Ectodermal cell (in vitro differentiated cells): ENCODE measurements at regions not wholly inside any gene's neighbourhood (a gene's known extent, or its start where the extent isn't known, plus 50 kb on each side); places are given as distances from the start of the nearest gene placed in this dataset.

Source experiments
- H3K27ac ChIP-seq: 2 replicates; pipeline ENCODE4 v1.7.0; 2013; ENCODE audit warnings: mild to moderate bottlenecking, low read depth, low read length; ENCODE audit not compliant: insufficient read depth, poor library complexity, severe bottlenecking
- H3K27me3 ChIP-seq: 2 replicates; pipeline ENCODE4 v1.7.0; 2013; ENCODE audit warnings: mild to moderate bottlenecking, low read length; ENCODE audit not compliant: insufficient read depth, control insufficient read depth, poor library complexity, severe bottlenecking
- H3K36me3 ChIP-seq: one replicate; pipeline ENCODE4 v1.7.0; 2013; ENCODE audit warnings: low read length; ENCODE audit not compliant: control insufficient read depth, insufficient read depth
- H3K4me1 ChIP-seq: one replicate; pipeline ENCODE4 v1.7.0; 2013; ENCODE audit warnings: low read length; ENCODE audit not compliant: control insufficient read depth, insufficient read depth
- H3K4me3 ChIP-seq: 2 replicates; pipeline ENCODE4 v1.7.0; 2013; ENCODE audit warnings: low read depth, low read length, control low read depth; ENCODE audit not compliant: insufficient read depth
- H3K9me3 ChIP-seq: 2 replicates; pipeline ENCODE4 v1.7.0; 2013; ENCODE audit warnings: mild to moderate bottlenecking, low read length, moderate library complexity; ENCODE audit not compliant: control insufficient read depth
- WGBS, 2 experiments: methylation state at CpG; one replicate each; pipeline ENCODE4 v1.1.7; 2013; ENCODE audit warnings: missing lambda C conversion rate in 2 of 2; 5-methylcytosine and 5-hydroxymethylcytosine counted together

DNA sequence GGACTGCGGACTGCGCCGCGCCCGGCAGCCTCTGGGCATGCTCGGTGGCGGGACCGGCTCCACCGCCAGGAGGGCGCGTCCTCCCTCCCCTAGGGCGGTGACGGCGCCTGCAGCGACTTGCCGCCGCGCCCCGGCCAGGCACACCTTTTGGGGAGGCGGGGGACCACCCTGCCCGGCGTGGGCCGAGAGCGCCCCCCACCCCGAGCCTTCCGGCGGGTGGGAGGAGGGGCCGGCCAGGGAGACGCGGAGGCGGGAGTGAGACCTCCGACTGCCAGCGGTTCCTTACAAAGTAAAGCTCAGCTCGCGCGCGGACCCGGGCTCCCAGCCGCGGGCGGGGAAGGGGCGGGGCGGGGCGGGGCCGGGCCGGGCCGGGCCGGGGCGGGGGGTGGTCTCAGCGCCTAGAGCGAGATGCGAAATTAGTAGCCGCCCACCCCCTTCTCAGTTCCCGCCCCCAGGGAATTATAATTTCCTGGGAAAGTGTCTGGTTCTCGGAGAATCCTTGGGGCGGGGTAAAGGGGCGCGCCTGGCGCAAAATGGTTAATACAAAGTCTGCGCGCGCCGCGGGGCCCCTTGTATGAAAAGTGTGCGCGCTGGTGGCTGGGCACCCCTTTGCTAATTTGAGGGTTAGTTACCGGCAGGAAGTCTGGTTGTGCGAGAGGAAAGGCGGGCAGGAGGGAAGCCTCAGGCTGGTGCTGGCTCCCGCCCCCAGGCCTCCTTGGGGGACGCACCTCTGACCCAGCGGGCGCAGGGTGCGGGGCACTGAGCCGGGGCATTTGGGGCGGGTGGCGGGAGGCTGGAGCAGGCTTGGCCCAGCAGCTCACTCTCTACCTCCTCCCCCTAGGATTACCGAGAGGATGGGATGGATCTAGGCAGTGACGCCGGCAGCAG lies 224.8 kb upstream of the IL12A start:
- Histone ChIP-seq H3K9me3 (no peaks in the 10 kb centered on the region), H3K27ac (peak overlapping the region; percentile 54), H3K4me1 (peaks cover 10% of the 10 kb centered on the region), H3K27me3 (peaks cover 35% of the 10 kb centered on the region), H3K4me3 (peak overlapping the region; percentile 70), H3K36me3 (no peaks in the 10 kb centered on the region)
- 0% methylated on average over 80 of the region's 80 CpGs for WGBS, 2 experiments

DNA sequence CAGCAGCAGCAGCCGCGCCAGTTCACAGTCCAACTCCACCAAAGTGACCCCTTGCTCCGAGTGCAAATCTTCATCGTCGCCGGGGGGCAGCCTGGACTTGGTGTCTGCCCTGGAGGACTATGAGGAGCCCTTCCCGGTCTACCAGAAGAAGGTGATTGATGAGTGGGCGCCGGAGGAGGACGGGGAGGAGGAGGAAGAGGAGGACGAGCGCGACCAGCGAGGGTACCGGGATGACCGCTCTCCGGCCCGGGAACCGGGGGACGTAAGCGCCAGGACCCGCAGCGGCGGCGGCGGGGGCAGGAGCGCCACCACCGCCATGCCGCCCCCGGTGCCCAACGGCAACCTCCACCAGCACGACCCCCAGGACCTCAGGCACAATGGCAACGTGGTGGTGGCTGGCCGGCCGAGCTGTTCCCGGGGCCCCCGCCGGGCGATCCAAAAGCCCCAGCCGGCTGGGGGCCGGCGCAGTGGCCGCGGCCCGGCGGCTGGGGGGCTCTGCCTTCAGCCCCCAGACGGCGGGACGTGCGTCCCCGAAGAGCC lies 224.1 kb upstream of the IL12A start:
- peak overlapping the region; percentile 54 for H3K27ac ChIP-seq
- 0% methylated on average over 51 of the region's 51 CpGs for WGBS, 2 experiments
- no peaks in the 10 kb centered on the region for H3K9me3 ChIP-seq
- peaks cover 10% of the 10 kb centered on the region for H3K4me1 ChIP-seq
- H3K27me3 ChIP-seq, result peaks cover 35% of the 10 kb centered on the region
- peak overlapping the region; percentile 70 for H3K4me3 ChIP-seq
- no peaks in the 10 kb centered on the region for H3K36me3 ChIP-seq

DNA sequence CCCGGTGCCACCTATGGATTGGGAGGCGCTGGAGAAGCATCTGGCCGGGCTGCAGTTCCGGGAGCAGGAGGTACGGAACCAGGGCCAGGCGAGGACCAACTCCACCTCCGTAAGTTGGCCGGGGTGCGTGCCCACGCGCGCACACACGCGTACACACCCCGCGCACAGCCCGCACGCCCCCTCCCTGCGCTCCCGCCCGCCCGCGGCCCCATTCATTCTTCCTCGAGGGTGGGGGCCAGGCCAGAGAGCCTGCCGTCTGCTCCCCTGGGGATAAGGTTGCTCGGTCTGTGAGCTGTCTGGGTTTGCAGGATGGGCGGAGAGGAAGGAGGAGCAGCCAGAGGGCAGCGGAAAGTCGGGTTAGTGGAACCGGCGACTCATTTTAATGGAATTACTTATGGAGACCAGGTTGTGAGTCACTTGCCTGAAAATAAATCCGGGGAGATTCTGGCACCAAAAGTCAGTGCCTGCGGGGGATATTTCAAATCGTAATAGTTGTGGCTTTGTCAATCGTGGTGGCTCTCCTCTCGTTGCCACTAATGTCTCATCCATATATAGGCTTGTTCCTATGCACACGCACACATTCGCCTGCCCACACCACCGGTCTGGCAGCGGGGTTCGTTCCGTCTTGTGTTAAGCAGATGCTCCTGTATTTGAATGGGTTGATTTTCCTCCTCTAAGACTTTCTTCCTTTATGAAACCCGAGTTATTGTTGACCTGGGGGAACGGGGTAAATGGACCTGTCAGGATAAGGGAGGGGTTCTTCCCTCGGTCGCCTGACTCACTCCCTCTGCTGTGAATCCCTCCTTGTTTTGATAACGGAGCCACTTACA lies 223.4 kb upstream of the IL12A start:
- WGBS, 2 experiments, result 0 to 1% methylated on average over 47 of the region's 47 CpGs
- H3K4me1 ChIP-seq, result peaks cover 10% of the 10 kb centered on the region
- no peak overlapping the region for H3K27ac ChIP-seq
- peaks cover 35% of the 10 kb centered on the region for H3K27me3 ChIP-seq
- H3K4me3 ChIP-seq, result peak overlapping the region; percentile 70
- no peaks in the 10 kb centered on the region for H3K36me3 ChIP-seq
- H3K9me3 ChIP-seq, result no peaks in the 10 kb centered on the region

DNA sequence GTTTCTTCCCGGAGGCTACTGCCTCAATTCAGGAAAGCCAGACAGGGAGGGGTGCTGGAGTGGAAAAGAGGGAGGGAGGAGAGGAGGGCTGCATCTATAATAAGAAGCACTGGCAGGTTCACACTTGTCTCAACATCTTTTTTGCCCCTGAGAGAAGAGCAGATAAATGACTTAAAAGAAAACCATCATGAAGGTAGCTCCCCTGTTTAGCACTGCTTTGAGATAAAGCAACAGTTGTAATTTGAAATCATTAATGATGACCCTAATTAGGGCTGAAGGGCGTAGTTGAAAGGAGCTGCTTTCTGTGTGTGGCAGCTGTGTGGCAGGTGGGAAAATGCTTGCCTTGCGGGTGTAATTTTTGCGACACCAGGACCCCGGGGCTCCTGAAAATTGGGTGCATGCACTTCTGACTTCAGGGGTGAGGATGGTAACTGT lies 222.8 kb upstream of the IL12A start:
- 59 to 61% methylated on average over 5 of the region's 5 CpGs for WGBS, 2 experiments
- peaks cover 35% of the 10 kb centered on the region for H3K27me3 ChIP-seq
- H3K36me3 ChIP-seq, result no peaks in the 10 kb centered on the region
- H3K9me3 ChIP-seq, result no peaks in the 10 kb centered on the region
- no peak overlapping the region for H3K27ac ChIP-seq
- peak overlapping the region; percentile 70 for H3K4me3 ChIP-seq
- peaks cover 10% of the 10 kb centered on the region for H3K4me1 ChIP-seq

DNA sequence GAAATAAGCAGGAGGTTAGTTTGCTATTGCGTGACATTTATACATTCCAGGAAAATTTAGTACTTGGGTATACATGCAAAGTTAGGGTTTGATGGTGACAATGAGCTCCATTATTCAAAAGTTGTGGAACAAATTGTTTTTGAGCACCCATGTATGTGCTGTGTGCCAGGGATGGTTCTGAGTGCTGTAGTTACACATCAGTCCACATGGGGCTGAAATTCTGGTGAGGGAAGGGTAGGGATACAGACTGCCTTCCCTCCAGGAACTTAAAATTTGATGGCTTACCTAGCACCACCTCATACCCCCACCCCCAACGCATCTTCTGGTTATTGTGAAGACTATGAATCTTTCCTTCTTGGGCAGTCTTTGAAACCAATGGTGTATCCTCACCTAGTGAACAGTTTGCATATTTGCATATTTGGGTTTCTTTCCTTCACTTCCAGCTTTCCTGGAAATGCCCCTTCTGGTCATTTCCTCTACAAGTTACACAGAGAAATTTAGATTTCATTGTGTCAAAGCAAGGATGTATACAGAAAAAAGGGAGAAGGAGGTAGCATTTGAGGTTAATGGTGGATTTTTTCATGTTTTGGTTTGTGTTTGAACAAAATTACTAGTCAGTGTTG lies 222.0 kb upstream of the IL12A start:
- peaks cover 10% of the 10 kb centered on the region for H3K4me1 ChIP-seq
- 73 to 74% methylated on average over 2 of the region's 2 CpGs for WGBS, 2 experiments
- H3K27me3 ChIP-seq, result peaks cover 34% of the 10 kb centered on the region
- no peaks in the 10 kb centered on the region for H3K36me3 ChIP-seq
- no peaks in the 10 kb centered on the region for H3K9me3 ChIP-seq
- H3K27ac ChIP-seq, result no peak overlapping the region
- no peak overlapping the region for H3K4me3 ChIP-seq

DNA sequence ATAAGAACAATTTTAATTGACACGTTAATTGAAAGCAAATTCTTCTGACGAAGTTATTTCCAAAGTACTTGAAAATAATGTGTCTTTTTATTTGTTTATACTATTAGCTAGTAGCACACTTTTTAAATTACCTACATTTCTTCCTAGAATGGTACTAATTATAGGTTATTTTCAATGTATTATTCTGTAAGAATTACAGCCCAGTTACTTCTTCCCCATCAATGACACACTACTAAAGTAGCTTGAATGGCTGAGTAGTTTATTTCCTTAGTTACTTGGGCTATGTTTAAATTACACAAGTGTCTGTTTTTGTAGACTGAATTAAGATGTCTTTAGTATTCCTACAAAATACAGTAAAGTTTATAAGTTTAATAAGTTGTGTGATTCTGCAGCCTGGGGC lies 217.6 kb upstream of the IL12A start:
- peaks cover 9% of the 10 kb centered on the region for H3K4me1 ChIP-seq
- H3K36me3 ChIP-seq, result no peaks in the 10 kb centered on the region
- H3K27me3 ChIP-seq, result peaks cover 2% of the 10 kb centered on the region
- no peak overlapping the region for H3K27ac ChIP-seq
- 100% methylated on average over 1 of the region's 2 CpGs; no CpG with 5 or more reads in 1 of the 2 experiments for WGBS, 2 experiments
- H3K4me3 ChIP-seq, result no peak overlapping the region
- H3K9me3 ChIP-seq, result no peaks in the 10 kb centered on the region

DNA sequence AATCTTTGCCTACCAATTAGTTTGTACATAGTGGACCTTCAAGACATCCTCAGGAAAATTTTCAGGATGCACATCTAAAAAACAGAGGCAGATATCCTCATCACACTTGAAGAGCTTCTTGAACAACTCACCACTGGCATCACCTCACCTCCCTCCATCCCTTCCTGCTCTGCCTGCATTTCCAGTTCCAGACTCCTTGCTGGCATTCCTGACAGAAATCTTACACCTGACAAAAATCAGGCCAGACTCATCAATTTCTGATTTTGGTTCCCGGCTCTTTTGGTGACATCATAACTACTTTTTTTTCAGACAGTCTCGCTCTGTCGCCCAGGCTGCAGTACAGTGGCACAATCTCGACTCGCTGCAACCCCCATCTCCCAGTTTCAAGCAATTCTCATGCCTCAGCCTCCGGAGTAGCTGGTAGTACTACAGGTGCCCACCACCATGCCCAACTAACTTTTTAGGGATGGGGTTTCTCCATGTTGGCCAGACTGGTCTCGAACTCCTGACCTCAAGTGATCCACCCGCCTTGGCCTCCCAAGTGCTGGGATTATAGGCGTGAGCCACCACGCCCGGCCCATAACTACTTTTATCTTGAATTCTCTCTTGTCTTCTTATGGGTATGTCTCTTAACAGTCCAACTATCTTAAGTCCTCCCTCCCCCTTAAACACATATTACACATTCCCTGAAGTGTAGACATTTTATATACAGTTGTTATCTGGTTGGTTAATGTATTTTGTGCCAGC lies 216.6 kb upstream of the IL12A start:
- WGBS, 2 experiments, result 91 to 93% methylated on average over 11 of the region's 11 CpGs
- no peak overlapping the region for H3K4me3 ChIP-seq
- no peaks in the 10 kb centered on the region for H3K27me3 ChIP-seq
- peaks cover 5% of the 10 kb centered on the region for H3K4me1 ChIP-seq
- no peak overlapping the region for H3K27ac ChIP-seq
- H3K9me3 ChIP-seq, result no peaks in the 10 kb centered on the region
- no peaks in the 10 kb centered on the region for H3K36me3 ChIP-seq

DNA sequence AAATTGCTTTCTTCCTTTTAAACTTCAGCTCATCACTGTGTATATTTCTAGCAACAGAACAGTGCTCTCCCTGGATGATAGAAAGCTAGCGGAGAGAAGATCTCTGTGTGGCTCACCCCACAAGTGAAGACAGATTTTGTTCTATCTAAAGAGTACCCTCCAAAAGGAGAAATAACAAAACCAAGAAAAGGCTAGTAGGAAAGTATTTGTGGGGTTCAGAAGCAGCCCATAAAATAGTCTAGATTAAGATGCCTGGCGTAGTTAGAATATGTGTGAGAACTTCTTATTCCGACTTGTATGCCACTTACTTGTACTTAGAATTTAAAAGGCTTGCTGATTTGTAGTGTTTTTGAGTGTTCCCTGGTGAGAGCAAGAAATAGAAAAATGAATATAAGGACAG lies 214.9 kb upstream of the IL12A start:
- no peak overlapping the region for H3K4me3 ChIP-seq

DNA sequence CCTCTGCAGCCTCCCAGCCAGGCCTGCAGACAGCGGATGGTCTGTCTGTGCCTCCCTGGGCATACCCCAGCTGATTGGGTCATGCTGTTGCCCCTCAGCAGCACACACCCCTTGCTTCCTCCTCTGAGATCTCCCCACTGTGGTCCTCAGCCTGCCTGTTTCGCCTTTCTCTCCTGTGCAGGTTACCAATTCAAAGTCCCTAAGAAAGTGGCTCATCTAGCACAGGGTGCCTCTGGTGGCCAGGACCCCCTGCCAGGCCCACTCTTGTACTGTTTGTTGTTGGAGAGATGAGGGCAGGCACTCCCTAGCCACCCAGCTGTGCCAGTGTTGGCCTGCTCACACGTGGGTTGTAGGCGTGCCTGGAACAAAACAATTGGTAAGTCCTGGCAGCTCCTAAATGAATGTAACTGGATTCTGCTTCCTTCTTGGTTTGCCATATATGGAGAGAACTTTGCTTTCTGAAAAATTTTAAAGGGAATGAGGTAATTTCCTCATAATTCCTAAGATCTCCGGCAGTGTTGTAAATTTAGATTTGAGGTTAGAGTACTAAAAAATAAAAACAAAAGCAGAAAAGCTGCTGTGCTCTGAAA lies 213.2 kb upstream of the IL12A start:
- Histone ChIP-seq H3K9me3 (no peaks in the 10 kb centered on the region), H3K4me1 (peaks cover 5% of the 10 kb centered on the region), H3K36me3 (no peaks in the 10 kb centered on the region), H3K4me3 (no peak overlapping the region), H3K27me3 (no peaks in the 10 kb centered on the region), H3K27ac (no peak overlapping the region)
- WGBS, 2 experiments, result 22 to 23% methylated on average over 5 of the region's 5 CpGs

More for the DNA sequence above, 214.9 kb upstream of the IL12A start:
- Histone ChIP-seq H3K36me3 (no peaks in the 10 kb centered on the region), H3K27me3 (no peaks in the 10 kb centered on the region), H3K27ac (no peak overlapping the region), H3K4me1 (peaks cover 5% of the 10 kb centered on the region), H3K9me3 (no peaks in the 10 kb centered on the region)
- 88 to 96% methylated on average over 3 of the region's 3 CpGs for WGBS, 2 experiments
